ENCODE measurements at regions not wholly inside any gene's neighbourhood (a gene's known extent, or its start where the extent isn't known, plus 50 kb on each side); places are given as distances from the start of the nearest gene placed in this dataset.
A peak's percentile ranks its signal among the peaks of the same experiment; 100 is the strongest.

DNA sequence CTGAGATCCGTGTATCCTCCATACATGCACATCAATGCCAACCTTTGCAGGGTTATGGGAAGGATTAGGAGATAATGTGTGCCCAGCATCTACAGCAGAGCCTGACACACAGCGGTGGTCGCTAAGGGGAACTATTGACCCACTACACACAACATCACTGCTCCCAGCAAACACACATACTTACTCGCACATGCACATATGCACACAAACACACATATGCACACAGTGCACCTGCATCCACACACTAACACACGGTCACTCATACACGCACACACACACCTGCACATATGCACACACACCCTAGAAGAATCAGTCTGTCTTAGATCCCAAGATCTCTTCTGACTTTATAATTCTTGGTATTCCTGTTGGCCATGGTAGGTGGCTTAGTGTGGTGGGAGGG lies 118.3 kb downstream of the GYPC start:
- no peak overlapping the region for H3K4me3 ChIP-seq (ENCODE audit: low read depth, low read length)

DNA sequence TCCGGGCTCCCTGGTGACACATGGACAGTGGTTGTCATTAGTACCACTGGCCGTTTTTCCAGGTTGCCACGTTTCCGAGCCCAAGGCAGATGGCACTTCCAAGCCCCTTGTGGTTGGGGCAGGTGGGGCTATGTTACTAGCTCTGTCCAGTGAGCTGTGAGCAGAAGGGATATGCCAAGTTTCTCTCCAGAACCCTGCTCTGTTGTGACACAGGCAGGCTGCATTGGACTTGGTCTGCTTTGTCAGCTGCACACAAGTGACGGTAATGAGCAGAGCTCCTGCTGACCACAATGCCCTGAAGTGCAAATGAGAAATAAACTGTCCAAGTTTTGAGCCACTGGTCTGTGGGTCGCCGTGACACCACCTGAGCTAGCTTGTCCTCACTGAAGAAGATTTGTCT lies 118.8 kb downstream of the GYPC start:
- no peak overlapping the region for H3K4me3 ChIP-seq (ENCODE audit: low read depth, low read length)

DNA sequence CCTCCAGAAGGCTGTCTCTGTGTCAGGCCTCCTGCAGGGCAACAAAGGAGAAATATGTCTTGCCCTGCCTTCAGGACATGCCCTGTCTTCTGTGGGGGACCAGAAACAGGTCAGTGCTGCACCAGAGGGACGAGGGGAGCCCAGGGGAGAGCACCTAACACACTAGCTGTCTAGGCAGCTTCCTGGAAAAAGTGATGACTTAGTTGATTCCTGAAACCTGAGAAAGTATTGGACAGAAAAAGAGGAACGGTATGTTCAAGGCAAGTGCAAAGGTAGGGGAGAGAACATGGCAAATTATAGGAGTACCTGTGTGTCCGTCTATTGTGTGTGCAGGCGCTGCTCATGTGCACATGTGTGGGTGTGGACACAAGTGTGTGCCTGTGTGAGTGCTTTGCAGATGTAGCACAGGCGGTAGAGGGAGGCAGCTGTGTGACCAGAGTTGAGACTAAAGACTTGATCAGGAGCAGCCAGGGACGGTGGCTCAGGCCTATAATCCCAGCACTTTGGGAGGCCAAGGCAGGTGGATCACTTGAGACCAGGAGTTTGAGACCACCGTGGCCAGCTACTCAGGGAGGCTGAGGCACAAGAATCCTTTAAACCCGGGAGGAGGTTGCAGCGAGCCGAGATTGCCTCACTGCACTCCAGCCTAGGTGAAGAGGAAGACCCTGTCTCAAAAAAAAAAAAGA lies 119.5 kb downstream of the GYPC start:
- H3K4me3 ChIP-seq (ENCODE audit: low read depth, low read length): no peak overlapping the region

DNA sequence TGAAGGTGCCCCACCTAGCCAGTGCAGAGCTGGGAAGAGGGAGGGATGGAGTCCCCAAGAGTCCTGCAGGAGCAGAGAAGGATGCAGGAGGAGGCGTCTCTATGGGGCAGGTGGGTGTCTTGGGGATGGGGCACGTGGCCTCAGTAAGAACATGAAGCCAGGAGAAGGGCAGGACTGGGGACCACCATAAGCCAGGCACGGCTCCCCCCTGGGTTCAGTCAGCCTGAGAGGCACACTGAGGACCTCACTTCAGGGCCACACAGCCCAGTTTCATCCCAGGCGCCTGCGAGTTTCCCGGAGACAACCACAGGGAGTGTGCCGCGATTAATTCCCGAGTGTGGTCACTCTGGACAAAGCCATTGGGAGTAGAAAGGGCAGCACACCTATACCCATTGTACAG lies 120.3 kb downstream of the GYPC start:
- peak overlapping the region; percentile 35 for H3K4me3 ChIP-seq (ENCODE audit: low read depth, low read length)

DNA sequence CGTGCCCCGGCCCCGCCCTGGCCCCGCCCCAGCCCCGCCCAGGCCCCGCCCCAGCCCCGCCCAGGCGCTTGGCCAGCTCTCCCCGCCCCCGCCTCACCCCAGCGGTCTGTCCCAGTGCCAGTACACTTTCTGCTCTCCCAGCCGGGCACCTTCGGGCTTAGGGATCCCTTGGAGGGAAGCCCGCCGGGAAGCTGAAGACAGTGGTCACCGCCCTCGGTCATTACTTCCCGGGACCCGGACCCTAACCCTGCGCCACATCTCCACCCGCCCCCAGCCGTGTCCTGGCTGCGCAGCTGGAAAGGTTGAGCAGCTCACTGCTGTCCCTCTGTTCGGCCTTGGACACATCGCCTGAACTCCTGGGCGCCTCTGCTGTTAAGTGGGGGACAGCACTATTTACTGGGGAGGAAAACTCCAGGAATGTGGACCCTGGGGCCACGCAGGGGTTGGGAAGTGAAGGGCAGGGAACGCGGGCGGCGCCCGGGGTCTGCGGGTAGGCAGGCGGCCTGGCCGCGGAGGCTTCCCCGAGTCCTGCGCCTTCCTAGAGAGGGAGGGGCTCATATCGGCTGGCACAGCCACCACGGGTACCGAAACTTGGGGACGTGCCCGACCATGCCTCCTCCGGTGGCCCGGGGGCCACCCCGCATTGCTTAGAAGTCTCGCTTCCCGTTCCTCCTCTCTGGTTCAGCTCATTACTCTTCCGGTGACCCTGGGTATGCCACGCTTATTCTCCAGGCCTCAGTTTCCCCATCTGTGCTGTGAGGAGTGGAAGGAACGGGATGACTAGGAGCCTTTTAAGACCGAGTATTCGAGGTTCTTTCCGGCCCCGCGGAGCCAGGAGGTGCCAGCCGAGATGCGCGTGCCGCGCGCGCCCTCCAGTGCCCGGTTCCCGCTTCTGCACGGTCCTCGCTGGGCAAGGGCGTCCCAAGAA lies 121.0 kb downstream of the GYPC start:
- peak overlapping the region; percentile 60 for H3K4me3 ChIP-seq (ENCODE audit: low read depth, low read length)

DNA sequence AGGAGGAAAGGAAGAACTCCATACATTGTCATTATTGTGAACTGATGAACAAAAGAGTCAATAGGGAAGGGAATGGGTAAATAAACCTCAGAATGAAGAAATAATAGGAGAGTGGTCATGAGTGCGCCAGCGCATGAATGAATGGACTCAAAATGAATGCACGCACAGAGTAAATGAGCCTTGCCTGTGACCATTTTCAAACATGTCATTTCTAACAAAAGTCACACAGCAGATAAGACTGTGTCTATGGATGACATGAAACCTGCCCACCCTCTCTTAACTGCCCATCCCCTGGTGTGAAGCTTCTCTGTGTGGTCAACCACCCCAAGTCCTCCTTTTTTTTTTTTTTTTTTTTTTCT lies 121.1 kb upstream of the TEX51 start:
- H3K4me3 ChIP-seq (ENCODE audit: low read depth, low read length): no peak overlapping the region

DNA sequence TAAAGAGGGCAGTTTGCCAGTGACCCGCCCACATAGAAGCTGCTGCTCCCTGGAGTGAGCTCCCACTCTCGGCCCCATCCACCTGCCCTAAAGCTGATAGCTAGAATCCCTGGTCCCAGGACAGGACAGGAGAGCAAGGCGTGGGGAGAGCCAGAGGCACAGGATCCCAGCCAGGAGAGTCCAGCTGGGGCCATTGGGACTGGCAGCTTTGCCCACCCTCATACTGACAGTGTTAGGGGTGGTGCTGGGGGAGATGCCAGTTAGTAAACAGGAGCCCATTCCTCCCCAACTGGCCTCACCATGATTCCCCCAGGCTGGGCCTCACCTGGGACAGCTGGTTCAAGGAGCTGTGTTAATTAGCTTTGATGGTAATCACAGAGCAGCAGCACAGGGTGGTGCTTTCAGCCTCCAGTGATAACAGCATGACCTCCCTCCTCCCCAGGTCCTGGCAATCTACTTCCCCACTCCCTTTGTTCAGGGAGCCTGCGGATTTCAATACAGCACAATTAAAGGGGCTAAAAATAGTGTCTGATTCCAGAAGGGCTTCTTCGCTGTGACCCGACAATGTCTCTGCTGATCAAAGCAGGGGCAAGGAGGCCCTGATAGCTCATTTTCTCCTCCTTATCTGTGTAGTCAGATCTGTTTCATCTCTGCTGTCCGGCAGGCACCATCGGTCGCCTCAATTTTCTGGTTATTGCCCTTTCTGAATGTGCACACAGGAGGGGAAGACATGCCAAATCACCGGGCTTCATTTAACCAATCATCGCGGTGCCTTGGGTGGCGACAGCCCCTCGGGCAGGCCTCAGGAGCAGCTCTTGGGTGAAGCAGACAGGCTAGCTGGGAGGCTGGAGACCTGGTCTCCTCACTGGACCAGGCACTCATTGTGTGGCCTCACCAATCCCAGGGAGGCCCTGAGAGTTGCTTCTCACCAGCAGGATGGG lies 119.9 kb upstream of the TEX51 start:
- H3K4me3 ChIP-seq (ENCODE audit: low read depth, low read length): no peak overlapping the region

DNA sequence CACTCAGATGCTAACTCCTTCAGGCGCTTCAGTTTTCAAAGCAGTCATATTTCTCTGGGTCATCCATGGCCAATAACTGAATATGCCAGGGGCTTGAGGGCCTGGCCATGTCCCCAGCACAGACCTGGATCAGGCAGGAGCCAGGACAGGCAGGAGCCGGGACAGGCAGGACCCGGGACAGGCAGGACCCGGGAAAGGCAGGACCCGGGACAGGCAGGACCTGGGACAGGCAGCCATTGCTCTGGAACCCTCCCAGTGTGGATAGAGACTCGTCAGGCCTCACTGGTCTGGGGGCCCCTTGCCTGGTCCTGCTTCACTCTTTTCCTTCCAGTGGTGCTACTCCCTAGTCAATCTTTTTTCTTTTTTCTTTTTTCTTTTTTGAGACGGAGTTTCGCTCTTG lies 117.5 kb upstream of the TEX51 start:
- no peak overlapping the region for H3K4me3 ChIP-seq (ENCODE audit: low read depth, low read length)

DNA sequence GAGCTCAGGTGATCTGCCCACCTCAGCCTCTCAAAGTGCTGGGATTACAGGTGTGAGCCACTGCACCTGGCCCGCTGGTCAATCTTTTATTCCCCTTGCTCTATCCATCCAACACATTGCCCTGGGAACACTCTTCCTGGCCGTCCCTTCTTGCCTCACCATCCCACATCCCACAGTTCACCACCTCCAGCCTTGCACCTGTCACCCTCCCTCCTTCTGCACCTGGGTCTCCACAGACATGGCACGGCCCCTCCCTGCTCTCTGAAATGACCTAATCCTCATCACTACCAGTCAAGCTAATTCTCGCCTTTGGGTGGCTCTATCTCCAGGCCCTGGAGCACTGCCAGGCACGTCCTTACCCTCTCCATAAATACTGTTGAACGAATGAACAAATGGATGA lies 116.9 kb upstream of the TEX51 start:
- no peak overlapping the region for H3K4me3 ChIP-seq (ENCODE audit: low read depth, low read length)

DNA sequence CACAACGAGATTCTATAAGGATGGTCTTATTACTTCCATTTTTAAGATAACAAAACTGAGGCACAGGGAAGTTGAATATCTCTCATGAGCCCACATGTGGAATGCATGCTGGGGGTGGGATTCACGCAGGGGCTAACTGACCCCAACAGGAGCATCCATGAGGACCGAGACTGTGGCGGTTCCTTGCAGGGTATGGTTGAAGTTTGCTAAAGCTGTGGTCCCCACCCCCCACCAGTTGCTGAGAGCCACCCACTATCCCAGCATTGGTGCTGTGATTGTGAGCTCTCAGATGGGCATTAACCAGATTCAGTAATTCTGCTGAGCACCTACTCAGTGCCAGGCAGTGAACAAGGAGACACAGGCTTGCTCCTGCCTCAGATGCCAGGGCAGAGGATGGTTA lies 116.0 kb upstream of the TEX51 start:
- no peak overlapping the region for H3K4me3 ChIP-seq (ENCODE audit: low read depth, low read length)

DNA sequence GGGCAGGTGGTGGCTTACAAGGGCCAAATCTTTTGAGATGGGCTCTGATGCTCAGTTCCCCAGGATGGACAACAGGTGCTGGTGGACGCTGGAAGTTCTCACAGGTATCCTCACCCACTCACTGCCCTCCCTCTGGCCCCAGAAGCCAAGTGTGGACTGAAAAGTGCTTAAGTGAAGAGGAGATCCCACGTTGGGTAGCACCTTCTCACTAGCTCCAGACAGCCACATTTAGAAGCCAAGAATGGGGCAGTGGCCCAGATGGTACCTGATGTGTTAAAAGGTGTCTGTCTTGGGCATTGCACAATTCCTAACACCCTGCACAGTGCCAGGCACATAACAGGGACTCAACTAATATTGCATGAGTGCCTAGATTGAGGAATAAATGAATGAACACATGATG lies 115.3 kb upstream of the TEX51 start:
- no peak overlapping the region for H3K4me3 ChIP-seq (ENCODE audit: low read depth, low read length)

DNA sequence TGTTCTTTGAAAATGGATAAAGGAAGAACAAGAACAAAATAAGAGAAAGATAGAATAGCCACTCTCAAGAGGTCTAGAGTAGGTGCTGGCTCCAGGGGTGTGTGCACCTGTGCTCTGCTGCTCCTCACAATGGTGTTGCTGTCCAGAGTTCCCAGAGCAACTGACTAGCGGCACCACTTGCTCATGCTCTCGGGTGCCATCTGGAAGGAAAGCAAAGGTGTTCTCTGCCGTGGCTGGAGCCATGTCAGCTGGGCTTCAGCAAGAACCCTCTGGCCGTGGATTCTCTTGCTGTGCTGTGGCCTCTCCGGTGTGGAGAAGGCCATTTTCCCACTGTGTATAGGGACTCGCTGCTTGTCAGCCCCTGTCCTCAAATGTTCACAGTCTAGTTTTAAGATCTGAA lies 114.6 kb upstream of the TEX51 start:
- no peak overlapping the region for H3K4me3 ChIP-seq (ENCODE audit: low read depth, low read length)

DNA sequence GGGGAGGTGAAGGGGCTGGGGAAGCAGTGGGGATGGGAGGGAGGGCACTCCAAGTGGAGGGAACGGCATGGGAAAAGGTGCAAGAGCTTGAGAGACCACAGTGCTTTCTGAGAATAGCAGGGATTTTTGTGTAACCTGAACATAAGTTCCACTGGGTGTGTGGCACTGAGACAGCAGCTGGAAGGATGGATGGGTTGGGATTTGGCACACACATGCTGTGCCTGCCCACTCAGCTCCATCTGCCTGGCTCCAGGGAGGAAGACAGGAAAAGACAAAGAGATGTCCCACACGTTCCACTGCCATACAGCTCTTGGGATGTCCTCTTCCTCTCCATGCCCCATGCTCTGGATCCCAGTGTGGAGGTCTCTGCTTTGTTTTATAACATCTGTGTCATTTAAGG lies 114.1 kb upstream of the TEX51 start:
- H3K4me3 ChIP-seq (ENCODE audit: low read depth, low read length): no peak overlapping the region

DNA sequence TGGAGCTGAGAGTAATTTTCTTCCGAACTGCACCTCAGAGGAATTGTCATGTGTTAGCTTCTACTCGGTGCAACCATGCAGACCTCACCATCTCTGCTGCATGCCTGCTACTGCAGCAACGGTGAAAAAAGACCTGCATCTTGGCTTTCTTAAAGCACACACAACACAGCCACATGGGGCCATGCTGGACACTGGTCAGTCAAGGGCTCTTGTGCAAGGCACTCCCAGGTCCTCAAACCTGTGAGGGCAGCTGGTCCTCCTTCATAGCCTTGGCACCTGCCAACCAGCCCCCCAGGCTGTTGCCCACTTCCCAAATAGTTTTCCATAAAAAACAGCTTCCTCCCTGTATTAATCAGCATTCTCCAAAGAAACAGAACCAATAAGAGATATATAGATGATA lies 113.5 kb upstream of the TEX51 start:
- no peak overlapping the region for H3K4me3 ChIP-seq (ENCODE audit: low read depth, low read length)

DNA sequence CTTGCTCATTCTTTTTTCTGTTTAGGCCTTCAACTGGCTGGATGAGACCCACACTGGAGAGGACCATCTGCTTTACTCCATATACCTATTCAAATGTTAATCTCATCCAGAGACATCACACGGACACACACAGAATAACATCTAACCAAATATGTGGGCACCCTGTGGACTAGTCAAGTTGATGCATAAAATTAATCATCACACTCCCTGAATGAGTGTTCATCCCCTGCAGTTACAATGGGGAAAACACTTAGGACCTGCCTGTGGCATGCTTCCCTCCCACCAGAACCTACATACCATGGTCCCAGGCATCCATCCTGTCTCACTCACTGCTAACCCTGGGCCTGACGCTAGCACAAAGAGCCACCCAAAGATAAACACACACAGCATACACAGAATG lies 112.8 kb upstream of the TEX51 start:
- no peak overlapping the region for H3K4me3 ChIP-seq (ENCODE audit: low read depth, low read length)

DNA sequence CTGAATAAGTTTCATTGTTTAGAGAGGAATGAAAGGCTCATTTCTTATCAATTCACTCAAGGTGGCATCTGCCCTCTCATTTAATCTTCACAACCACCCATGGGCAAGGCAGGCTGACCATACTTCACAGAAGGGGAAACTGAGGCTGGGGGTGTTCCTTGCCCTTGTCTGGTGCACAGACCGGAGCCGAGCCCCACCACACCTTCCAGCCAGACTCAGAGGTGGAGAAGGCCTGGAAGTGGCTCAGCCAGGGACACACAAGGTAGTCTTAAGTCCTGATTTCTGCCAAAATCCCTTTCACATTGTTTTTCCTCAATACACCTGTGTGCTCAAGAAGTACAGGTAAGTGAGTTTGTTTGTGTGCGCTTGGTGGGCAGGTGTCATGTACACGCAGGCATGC lies 111.9 kb upstream of the TEX51 start:
- H3K4me3 ChIP-seq (ENCODE audit: low read depth, low read length): no peak overlapping the region

DNA sequence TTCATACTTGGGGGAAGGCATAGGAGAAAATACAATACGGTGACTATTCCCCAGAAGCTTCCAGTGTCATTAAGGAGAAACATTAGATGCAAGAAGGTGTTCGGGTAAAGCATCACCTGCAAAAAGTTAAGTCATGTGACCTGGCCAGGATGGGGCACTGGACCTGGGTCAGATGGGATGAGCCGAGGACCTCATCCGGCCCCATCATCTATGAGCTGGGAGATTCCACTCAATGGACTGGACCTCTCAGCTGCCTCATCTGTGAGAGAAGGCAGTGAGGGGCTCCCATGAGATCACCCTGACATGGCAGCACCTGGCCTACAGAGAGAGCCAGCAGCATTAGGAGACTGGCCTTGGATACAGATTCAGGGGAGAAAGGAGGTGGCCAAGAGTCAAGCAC lies 111.4 kb upstream of the TEX51 start:
- H3K4me3 ChIP-seq (ENCODE audit: low read depth, low read length): no peak overlapping the region

DNA sequence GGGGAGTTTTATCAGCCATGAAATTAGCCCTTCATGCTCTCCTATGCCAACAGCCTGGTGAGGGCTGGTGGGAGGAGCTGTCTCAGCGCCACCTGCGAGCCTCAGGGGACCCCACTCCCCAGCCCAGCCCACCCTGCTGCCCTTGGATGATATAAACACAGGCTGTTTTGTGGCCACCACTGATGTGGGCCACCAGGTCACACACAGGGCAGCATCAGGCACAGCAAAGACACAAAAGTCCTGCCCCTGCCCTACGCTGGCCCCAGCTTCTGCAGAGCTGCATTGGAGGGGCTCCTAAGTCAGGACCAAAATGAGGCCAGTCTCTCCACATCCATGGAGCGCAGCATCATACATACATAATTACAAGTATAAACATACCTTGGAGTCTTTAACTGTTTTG lies 110.6 kb upstream of the TEX51 start:
- no peak overlapping the region for H3K4me3 ChIP-seq (ENCODE audit: low read depth, low read length)

DNA sequence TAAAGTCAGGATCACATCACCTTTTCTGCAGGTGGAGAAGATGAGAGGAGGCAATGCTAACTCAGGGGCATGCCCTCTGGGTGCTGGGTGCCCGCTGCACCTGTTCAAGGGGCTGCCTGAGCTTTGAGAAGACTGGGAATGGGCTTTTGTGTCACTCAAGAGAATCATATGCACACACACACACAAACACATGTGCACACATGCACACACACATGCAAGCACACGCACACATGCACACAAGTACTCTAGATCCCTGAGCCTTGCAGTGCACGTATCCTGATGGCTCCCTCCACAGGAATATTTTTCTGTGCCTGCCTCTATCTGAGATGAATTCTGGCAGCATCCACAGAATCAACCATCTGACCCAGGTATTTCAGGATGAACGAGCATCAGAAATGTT lies 110.0 kb upstream of the TEX51 start:
- no peak overlapping the region for H3K4me3 ChIP-seq (ENCODE audit: low read depth, low read length)

DNA sequence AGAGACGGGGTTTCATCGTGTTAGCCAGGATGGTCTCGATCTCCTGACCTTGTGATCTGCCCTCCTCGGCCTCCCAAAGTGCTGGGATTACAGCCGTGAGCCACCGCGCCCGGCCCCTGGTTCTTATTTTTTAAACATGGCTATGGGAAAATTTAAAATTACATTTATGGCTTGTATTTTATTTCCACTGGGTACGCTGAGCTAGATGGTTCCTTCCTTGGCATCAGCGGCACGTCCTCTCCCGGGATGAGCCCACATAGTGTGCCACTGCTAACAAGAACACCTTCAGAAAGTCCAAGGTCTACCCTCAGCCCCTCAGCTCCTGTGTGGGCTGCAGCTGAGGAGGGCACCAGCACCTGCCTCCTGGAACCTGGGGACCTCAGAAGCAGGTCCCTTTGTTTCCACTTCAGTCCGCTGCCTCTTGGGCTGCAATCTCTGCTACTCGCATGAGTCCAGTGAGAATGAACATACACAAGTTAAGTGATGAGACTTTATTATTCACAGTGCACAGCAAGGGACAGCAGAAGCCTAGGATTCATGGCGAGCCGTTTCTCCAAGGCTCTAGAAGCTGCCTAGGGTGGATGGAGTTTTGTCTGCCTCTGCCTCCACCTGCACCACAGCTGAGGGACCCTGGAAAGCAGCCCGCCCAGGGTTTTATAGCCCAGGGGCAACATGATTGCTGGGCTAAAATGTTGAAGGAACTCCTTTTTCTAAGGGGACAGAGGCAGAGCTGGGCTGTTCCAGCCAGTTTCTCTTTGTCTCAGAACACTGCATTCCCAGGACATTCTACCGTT lies 107.5 kb upstream of the TEX51 start:
- no peak overlapping the region for H3K4me3 ChIP-seq (ENCODE audit: low read depth, low read length)

DNA sequence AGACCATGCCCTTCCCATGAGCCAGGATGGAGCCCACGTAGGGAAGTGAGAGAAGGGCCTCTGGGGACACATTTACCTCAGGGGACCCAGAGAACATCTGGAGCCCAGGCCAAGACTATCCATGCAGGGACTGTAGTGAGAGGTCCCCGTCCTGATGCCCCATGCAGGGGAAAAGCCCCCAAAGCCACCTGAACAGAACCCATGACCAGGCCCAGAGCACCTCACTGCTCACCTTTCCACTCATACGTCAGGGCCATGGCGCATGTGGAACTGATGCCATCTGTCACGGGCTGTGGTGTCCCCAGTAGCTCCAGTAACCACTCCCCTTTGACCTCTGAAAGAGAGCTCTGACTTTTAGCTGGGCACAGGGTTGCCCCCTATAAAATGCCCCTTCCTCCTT lies 106.5 kb upstream of the TEX51 start:
- no peak overlapping the region for H3K4me3 ChIP-seq (ENCODE audit: low read depth, low read length)

All from iPS-11a (cell line).